PC-9 (cell line): ENCODE measurements at regions not wholly inside any gene's neighbourhood (a gene's known extent, or its start where the extent isn't known, plus 50 kb on each side); places are given as distances from the start of the nearest gene placed in this dataset.

Experiments
- BruUV-seq: library from RNA; stranded (reverse); fragments of 400-500 nt; replicated peaks from 2 replicates; lab custom pipeline; 2021; lab: Mats Ljungman, UMichigan
- CTCF ChIA-PET: fragments of 300-600 bp; sonication (Branson Sonifier 250); formaldehyde crosslinking; loops from one replicate; lab custom pipeline; 2022; ENCODE audit warnings: antibody characterized with exemption; lab: Charles Lee
- POLR2A ChIA-PET: fragments of 300-600 bp; sonication (Branson Sonifier 250); formaldehyde crosslinking; loops from one replicate; lab custom pipeline; 2022; ENCODE audit warnings: antibody characterized with exemption; ENCODE audit not compliant: unreplicated experiment; lab: Charles Lee
- DNase-seq, 2 experiments: peaks; one replicate each; pipeline versions ENCODE4 v3.0.0 to v3.0.0-alpha.2; 2015 to 2022; ENCODE audit warnings: mixed read lengths in 1 of 2
- H2AFZ ChIP-seq: fragments of 200-600 bp; sonication (generic); 2 replicates; pipeline ENCODE4 v1.8.1; 2017; ENCODE audit warnings: antibody characterized with exemption
- H3F3A ChIP-seq: fragments of 200-600 bp; sonication (generic); 2 replicates; pipeline ENCODE4 v1.8.1; 2017; ENCODE audit warnings: antibody characterized with exemption, mild to moderate bottlenecking, low read depth; ENCODE audit not compliant: insufficient read depth
- H3K27ac ChIP-seq: fragments of 200-600 bp; sonication (generic); 2 replicates; pipeline ENCODE4 v1.6.1; 2016; ENCODE audit warnings: mixed run types
- H3K27me3 ChIP-seq: fragments of 200-600 bp; sonication (generic); 2 replicates; pipeline ENCODE4 v1.6.1; 2016; ENCODE audit warnings: low read depth, mixed run types; ENCODE audit not compliant: insufficient read depth
- H3K36me3 ChIP-seq: fragments of 200-600 bp; sonication (generic); 2 replicates; pipeline ENCODE4 v1.6.1; 2016; ENCODE audit warnings: low read depth, mixed run types
- H3K4me1 ChIP-seq: fragments of 200-600 bp; sonication (generic); replicated peaks from 2 replicates; pipeline ENCODE4 v1.6.1; 2016; ENCODE audit warnings: mixed run types; ENCODE audit not compliant: insufficient read depth
- H3K4me2 ChIP-seq: fragments of 200-600 bp; sonication (generic); 2 replicates; pipeline ENCODE4 v1.6.1; 2017; ENCODE audit warnings: mixed run types
- H3K4me3 ChIP-seq: fragments of 200-600 bp; sonication (generic); 2 replicates; pipeline ENCODE4 v1.6.1; 2016; ENCODE audit warnings: mixed run types
- H3K79me2 ChIP-seq: fragments of 200-600 bp; sonication (generic); 2 replicates; pipeline ENCODE4 v1.6.1; 2017; ENCODE audit warnings: low read depth, mixed run types
- H3K9me2 ChIP-seq: fragments of 200-600 bp; sonication (generic); 2 replicates; pipeline ENCODE4 v1.8.1; 2017; ENCODE audit warnings: mild to moderate bottlenecking; ENCODE audit not compliant: insufficient read depth
- H3K9me3 ChIP-seq: fragments of 200-600 bp; sonication (generic); 2 replicates; pipeline ENCODE4 v1.8.1; 2016; ENCODE audit warnings: low read depth; ENCODE audit not compliant: insufficient read depth
- H4K20me1 ChIP-seq: fragments of 200-600 bp; sonication (generic); 2 replicates; pipeline ENCODE4 v1.8.1; 2017; ENCODE audit not compliant: insufficient read depth
- CTCF ChIP-seq: fragments of 200-600 bp; sonication (generic); conservative IDR thresholded peaks from 2 replicates; pipeline ENCODE4 v1.6.1; 2017; ENCODE audit warnings: mixed run types, antibody characterized with exemption, mild to moderate bottlenecking, moderate library complexity
- EZH2 ChIP-seq: fragments of 200-600 bp; sonication (generic); IDR thresholded peaks from 2 replicates; pipeline ENCODE4 v1.8.0; 2017; ENCODE audit warnings: antibody characterized with exemption, low read depth
- intact Hi-C: fragments of 100-400 bp; cut with micrococcal nuclease; formaldehyde crosslinking; loops from one replicate; pipeline ENCODE4 v1.10.0; 2022; ENCODE audit not compliant: unreplicated experiment

GRCh38 chr3:115398506-115398905 lies 224.8 kb upstream of the GAP43 start:
- Histone ChIP-seq H3F3A (no peaks in the 10 kb centered on the region), H3K79me2 (no peaks in the 10 kb centered on the region), H4K20me1 (no peaks in the 10 kb centered on the region), H3K27ac (no peak overlapping the region), H3K36me3 (no peaks in the 10 kb centered on the region), H3K4me1 (no peaks in the 10 kb centered on the region), H3K9me2 (no peaks in the 10 kb centered on the region), H3K9me3 (no peaks in the 10 kb centered on the region), H3K27me3 (no peaks in the 10 kb centered on the region), H3K4me3 (no peak overlapping the region), H3K4me2 (no peak overlapping the region), H2AFZ (no peak overlapping the region)
- no TSS peak for BruUV-seq
- no peak for DNase-seq
- ChIA-PET CTCF (no interaction called here), POLR2A (no interaction called here)
- TF ChIP-seq CTCF (no peak), EZH2 (no peak)
- intact Hi-C loops = no loop called here

GRCh38 chr3:115399750-115400149 lies 223.6 kb upstream of the GAP43 start:
- no peaks in the 10 kb centered on the region for H4K20me1 ChIP-seq
- H3K9me3 ChIP-seq = no peaks in the 10 kb centered on the region
- intact Hi-C loops = no loop called here
- H2AFZ ChIP-seq = no peak overlapping the region
- no peak for TF ChIP-seq EZH2
- TF ChIP-seq CTCF = no peak
- H3K36me3 ChIP-seq = no peaks in the 10 kb centered on the region
- ChIA-PET POLR2A (no interaction called here), CTCF (no interaction called here)
- no peaks in the 10 kb centered on the region for H3K9me2 ChIP-seq
- no peaks in the 10 kb centered on the region for H3K4me1 ChIP-seq
- no peak overlapping the region for H3K27ac ChIP-seq
- no peak overlapping the region for H3K4me2 ChIP-seq
- no peaks in the 10 kb centered on the region for H3F3A ChIP-seq
- no peaks in the 10 kb centered on the region for H3K79me2 ChIP-seq
- DNase-seq = no peak
- no peak overlapping the region for H3K4me3 ChIP-seq
- BruUV-seq = no TSS peak
- no peaks in the 10 kb centered on the region for H3K27me3 ChIP-seq

GRCh38 chr3:115401298-115401697 lies 222.0 kb upstream of the GAP43 start:
- BruUV-seq = no TSS peak
- H3K9me3 ChIP-seq = no peaks in the 10 kb centered on the region
- H3K27ac ChIP-seq = no peak overlapping the region
- no peak overlapping the region for H3K4me3 ChIP-seq
- H3K27me3 ChIP-seq = no peaks in the 10 kb centered on the region
- H2AFZ ChIP-seq = no peak overlapping the region
- intact Hi-C loops = no loop called here
- no peaks in the 10 kb centered on the region for H4K20me1 ChIP-seq
- H3F3A ChIP-seq = no peaks in the 10 kb centered on the region
- ChIA-PET POLR2A (interaction anchor here (0.5 kb wide), 1 partner anchor 255 kb away, joined by 22 read pairs; no protein-coding TSS in a partner anchor), CTCF (no interaction called here)
- no peaks in the 10 kb centered on the region for H3K36me3 ChIP-seq
- no peaks in the 10 kb centered on the region for H3K9me2 ChIP-seq
- no peak for TF ChIP-seq CTCF
- no peak for TF ChIP-seq EZH2
- no peak for DNase-seq
- H3K79me2 ChIP-seq = no peaks in the 10 kb centered on the region
- no peak overlapping the region for H3K4me2 ChIP-seq
- no peaks in the 10 kb centered on the region for H3K4me1 ChIP-seq
